22Rv1 (cell line): ENCODE measurements at regions not wholly inside any gene's neighbourhood (a gene's known extent, or its start where the extent isn't known, plus 50 kb on each side); places are given as distances from the start of the nearest gene placed in this dataset.

ENCODE experiments used
- CTCF ChIP-seq: fragments of 450-650 bp; IDR thresholded peaks from 2 replicates; pipeline ENCODE4 v1.5.1; 2017; ENCODE audit warnings: mild to moderate bottlenecking
- ZFX ChIP-seq: fragments of 450-650 bp; IDR thresholded peaks from 2 replicates; pipeline ENCODE4 v1.6.1; 2017; ENCODE audit warnings: antibody characterized with exemption, borderline replicate concordance

GRCh38 chr11:93249459-93250220 is 51.8 kb upstream of the SLC36A4 start:
- TF ChIP-seq CTCF = no peak
- TF ChIP-seq ZFX = no peak
